ENCODE measurements at regions not wholly inside any gene's neighbourhood (a gene's known extent, or its start where the extent isn't known, plus 50 kb on each side); places are given as distances from the start of the nearest gene placed in this dataset.
"Not testable (repeated sequence)": the region's sequence is repeated elsewhere in the genome, so short reads cannot be mapped to it uniquely, and the experiment has no call there.

GRCh38 chr1:146756858-146757257 lies 181.3 kb upstream of the NBPF12 start:
- not testable (repeated sequence) for H3K36me3 Mint-ChIP-seq, H3K27ac Mint-ChIP-seq

GRCh38 chr1:146748686-146749085 lies 189.4 kb upstream of the NBPF12 start:
- not testable (repeated sequence) for ATAC-seq

More at GRCh38 chr1:146756858-146757257, 181.3 kb upstream of the NBPF12 start:
- H3K9me3 Mint-ChIP-seq; DNase-seq (ENCODE audit: low spot score in 2 of 2); ATAC-seq: not testable (repeated sequence)

GRCh38 chr1:146731981-146732680 lies 206.0 kb upstream of the NBPF12 start:
- not testable (repeated sequence) for DNase-seq (ENCODE audit: low spot score in 2 of 2); H3K9me3 Mint-ChIP-seq; H3K36me3 Mint-ChIP-seq; H3K27ac Mint-ChIP-seq; ATAC-seq

More at GRCh38 chr1:146748686-146749085, 189.4 kb upstream of the NBPF12 start:
- H3K9me3 Mint-ChIP-seq; H3K36me3 Mint-ChIP-seq; DNase-seq (ENCODE audit: low spot score in 2 of 2); H3K27ac Mint-ChIP-seq: not testable (repeated sequence)

DNA sequence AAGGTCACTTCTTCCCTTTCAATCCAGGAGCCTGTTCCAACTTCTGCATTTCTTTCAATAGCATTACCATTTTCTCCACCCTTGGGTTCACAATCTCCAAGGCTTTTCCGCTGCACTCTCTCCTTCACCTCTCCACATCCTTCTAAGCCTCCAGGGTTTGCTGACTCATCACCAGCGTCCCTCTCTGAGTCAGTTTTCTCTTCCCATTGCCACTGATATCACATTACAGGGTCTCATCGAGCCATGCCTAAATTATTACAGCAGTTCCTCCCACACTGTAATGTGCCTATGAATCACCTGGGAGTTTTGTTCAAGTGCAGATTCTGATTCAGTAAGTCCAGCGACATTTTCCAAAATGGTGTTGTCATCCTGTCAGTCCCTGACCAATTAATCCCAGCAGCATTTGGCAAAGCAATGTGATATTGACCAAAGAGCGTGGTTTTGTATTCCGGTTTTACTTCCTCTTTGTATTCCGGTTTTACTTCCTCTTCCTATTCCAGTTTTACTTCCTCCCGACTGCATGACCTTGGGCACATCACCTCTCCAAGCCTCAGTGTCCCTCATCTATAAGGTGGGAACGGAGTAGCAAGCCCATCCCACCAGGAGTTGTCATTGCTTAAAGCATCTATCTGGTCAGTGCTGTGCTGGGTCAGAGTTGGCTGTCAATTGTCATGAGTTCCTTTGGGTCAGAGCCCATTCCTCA lies 208.3 kb upstream of the NBPF12 start:
- H3K27ac Mint-ChIP-seq; DNase-seq (ENCODE audit: low spot score in 2 of 2); ATAC-seq: not testable (repeated sequence)

GRCh38 chr1:146715054-146715453 lies 223.1 kb upstream of the NBPF12 start:
- not testable (repeated sequence) for H3K36me3 Mint-ChIP-seq; H3K27ac Mint-ChIP-seq; DNase-seq (ENCODE audit: low spot score in 2 of 2); ATAC-seq; H3K9me3 Mint-ChIP-seq

More for the DNA sequence above, 208.3 kb upstream of the NBPF12 start:
- not testable (repeated sequence) for H3K36me3 Mint-ChIP-seq, H3K9me3 Mint-ChIP-seq

DNA sequence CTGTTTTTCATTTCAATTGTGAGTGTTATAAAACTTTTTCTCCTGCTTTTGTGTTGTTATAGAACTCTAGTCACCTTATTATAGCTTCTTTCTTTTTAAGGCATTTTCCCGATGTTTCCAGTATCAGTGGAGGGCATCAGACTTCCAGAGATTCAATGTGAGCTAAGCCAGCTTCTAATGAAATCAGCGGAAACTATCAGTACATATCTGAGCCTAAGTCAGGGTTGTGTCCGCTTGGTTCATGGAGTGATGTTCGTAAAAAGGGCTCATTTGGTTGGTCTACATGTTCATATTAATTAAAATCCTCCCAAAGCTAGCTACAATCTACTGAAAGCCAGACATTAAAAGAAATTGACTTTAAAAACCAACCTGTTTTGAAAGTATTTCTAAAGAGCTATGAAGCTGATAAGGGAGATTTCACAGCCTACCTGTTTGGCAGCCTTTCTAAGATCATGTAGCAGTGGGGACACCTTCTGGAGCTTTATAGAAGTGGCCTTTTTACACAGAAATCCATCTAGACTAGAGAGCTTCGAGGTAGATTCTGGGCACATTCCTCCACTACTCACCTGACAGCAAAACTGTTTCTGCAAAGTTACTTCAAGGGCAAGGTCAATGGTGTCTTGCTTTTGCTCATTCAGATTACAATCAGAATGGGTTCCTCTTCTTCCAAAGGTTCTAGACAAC lies 227.1 kb upstream of the NBPF12 start:
- peak in 1 of 2 donors; percentile 59 for ATAC-seq
- not testable (repeated sequence) for DNase-seq (ENCODE audit: low spot score in 2 of 2); H3K36me3 Mint-ChIP-seq; H3K9me3 Mint-ChIP-seq; H3K27ac Mint-ChIP-seq

DNA sequence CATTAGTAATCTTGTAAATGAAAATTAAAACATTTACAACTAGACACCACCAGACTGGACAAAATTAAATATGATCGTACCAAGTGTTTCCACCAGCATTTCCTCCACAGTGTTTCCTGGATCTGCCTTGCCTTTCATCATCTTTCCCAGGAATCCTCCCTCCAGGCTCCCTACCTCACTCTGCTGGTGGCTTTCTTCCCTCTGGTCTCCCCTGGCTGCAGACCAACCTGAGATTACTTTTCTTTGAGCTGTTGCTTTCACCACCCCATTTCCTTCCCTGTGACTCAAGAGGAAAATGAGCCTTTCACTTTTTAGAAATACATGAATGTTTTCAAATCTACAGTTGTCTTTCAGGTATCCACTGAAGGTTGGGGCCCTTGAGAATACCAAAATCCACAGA lies 228.8 kb upstream of the NBPF12 start:
- DNase-seq (ENCODE audit: low spot score in 2 of 2); H3K27ac Mint-ChIP-seq; H3K9me3 Mint-ChIP-seq: not testable (repeated sequence)

GRCh38 chr1:146704162-146704724 lies 233.9 kb upstream of the NBPF12 start:
- not testable (repeated sequence) for H3K27ac Mint-ChIP-seq; H3K36me3 Mint-ChIP-seq; DNase-seq (ENCODE audit: low spot score in 2 of 2); H3K9me3 Mint-ChIP-seq; ATAC-seq

More for the DNA sequence above, 228.8 kb upstream of the NBPF12 start:
- H3K36me3 Mint-ChIP-seq, ATAC-seq: not testable (repeated sequence)

GRCh38 chr1:146701320-146701719 lies 236.8 kb upstream of the NBPF12 start:
- H3K27ac Mint-ChIP-seq; H3K9me3 Mint-ChIP-seq; DNase-seq (ENCODE audit: low spot score in 2 of 2); H3K36me3 Mint-ChIP-seq: not testable (repeated sequence)
- peak in 1 of 2 donors; percentile 43 for ATAC-seq

DNA sequence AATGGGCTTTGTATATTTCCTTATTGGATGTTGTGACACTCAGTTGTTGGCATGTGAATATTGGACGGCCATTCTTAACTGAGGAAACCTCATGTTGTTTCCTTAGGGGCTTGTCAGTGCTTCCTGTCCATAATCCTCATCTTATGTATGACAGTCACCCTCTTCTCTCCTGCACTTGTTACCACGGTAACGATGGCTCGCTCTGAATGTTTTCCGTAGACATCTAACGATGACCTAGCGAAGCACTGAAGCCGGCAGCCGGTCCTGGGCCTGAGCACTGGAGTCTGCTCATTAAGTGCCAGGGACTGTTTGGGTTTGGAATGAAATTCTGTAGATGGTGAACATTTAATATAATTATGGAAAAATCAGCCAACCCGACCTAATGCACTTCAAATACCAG lies 242.7 kb upstream of the NBPF12 start:
- not testable (repeated sequence) for ATAC-seq; H3K36me3 Mint-ChIP-seq; H3K9me3 Mint-ChIP-seq; DNase-seq (ENCODE audit: low spot score in 2 of 2); H3K27ac Mint-ChIP-seq

DNA sequence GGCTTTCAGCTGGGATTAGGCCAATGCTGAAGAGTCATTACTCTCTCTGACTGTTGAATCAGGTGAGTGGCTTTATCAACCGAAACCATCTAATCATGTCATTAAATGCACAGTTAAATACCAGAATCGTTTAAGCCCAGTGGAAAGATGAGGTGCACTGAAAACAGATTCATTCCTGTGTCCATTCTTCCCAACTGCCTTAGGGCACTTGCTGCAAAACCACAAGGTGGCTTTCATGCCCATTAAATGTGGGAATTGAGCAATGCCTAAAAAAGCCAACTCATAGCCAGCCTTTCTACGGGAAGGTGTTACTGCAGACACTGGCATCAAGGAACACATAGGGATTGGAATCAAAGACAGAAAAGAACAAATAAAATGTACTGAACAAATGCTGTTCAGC lies 246.3 kb upstream of the NBPF12 start:
- not testable (repeated sequence) for H3K36me3 Mint-ChIP-seq; DNase-seq (ENCODE audit: low spot score in 2 of 2); ATAC-seq; H3K9me3 Mint-ChIP-seq; H3K27ac Mint-ChIP-seq

GRCh38 chr1:146688893-146689292 lies 249.2 kb upstream of the NBPF12 start:
- not testable (repeated sequence) for H3K9me3 Mint-ChIP-seq; H3K36me3 Mint-ChIP-seq; DNase-seq (ENCODE audit: low spot score in 2 of 2); H3K27ac Mint-ChIP-seq; ATAC-seq

DNA sequence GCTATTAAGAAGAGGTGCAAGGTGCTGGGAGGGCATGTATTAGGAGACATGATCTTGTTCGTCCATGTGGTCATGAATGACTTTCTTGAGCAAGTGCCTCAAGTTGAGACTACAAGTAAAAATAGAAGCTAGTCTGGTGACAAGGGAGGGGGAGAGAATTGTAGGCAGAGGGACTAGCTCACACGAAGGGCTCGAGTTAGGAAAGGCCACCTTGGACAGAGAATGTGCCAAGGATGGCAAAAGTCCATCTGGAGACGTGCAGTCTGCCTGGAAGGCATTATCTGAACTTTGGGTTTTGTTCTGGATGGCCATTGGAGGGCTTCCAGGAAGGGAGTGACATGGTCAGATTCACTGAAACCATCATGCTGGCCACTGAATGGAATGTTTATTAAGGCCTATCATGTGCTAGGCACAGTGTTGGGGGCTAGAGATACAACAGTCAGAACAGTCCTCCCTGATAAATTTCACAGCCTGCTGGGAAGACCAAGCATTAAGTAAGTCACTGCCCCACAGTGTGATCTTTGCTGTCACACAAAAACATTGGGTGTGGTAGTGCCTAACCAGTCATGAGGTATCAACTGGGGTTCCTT lies 251.3 kb upstream of the NBPF12 start:
- not testable (repeated sequence) for ATAC-seq; H3K36me3 Mint-ChIP-seq; H3K9me3 Mint-ChIP-seq; DNase-seq (ENCODE audit: low spot score in 2 of 2); H3K27ac Mint-ChIP-seq

- not testable (repeated sequence) for H3K9me3 Mint-ChIP-seq, H3K27ac Mint-ChIP-seq, H3K36me3 Mint-ChIP-seq
Observed at GRCh38 chr1:146683126-146683429, 255.0 kb upstream of the NBPF12 start.

GRCh38 chr1:146682227-146683125 lies 255.6 kb upstream of the NBPF12 start:
- H3K36me3 Mint-ChIP-seq; DNase-seq (ENCODE audit: low spot score in 2 of 2); ATAC-seq; H3K27ac Mint-ChIP-seq; H3K9me3 Mint-ChIP-seq: not testable (repeated sequence)

More at GRCh38 chr1:146683126-146683429, 255.0 kb upstream of the NBPF12 start:
- not testable (repeated sequence) for DNase-seq (ENCODE audit: low spot score in 2 of 2); ATAC-seq
